ENCODE measurements at regions not wholly inside any gene's neighbourhood (a gene's known extent, or its start where the extent isn't known, plus 50 kb on each side); places are given as distances from the start of the nearest gene placed in this dataset.

DNA sequence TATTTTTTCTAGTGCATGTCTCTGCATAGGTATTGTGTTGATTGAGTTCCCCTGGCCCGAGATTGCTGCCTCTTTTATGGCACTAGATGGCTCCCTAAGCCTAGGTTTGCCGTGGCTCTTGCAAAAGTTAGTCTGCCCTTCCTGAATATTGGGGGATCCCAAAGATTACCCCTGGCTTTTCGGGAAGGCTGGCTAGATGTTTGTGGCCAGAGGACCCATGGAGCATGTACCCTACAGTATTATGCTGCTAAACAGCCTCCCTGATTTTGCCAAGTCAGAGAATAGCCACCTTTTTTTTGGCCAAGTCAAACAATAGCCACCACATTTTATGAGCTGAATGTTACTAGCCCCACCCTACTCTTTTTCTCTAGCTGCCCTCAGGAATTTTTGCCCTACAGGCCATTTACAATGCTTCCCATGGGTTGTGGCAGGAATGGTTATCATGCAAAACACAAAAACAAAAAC, 343.2 kb downstream of the OLFM3 start:
- H3K4me2 ChIP-seq (ENCODE audit: low read length) = no peak overlapping the region
- H3K9me2 ChIP-seq (replicated peaks; ENCODE audit: control insufficient read depth, low read length) = no peaks in the 10 kb centered on the region
- H3F3A ChIP-seq (ENCODE audit: control insufficient read depth, insufficient read depth) = no peaks in the 10 kb centered on the region
- H3K27ac ChIP-seq (ENCODE audit: low read depth, low read length) = no peak overlapping the region
- no peaks in the 10 kb centered on the region for H3K79me2 ChIP-seq (ENCODE audit: control insufficient read depth, low read length)
- no peaks in the 10 kb centered on the region for H3K4me1 ChIP-seq (ENCODE audit: control insufficient read depth, low read length)
- H3K4me3 ChIP-seq (ENCODE audit: low read length) = no peak overlapping the region
- H3K27me3 ChIP-seq (ENCODE audit: control insufficient read depth, low read length) = no peaks in the 10 kb centered on the region
- no peaks in the 10 kb centered on the region for H4K20me1 ChIP-seq (ENCODE audit: control insufficient read depth, insufficient read depth, low read depth, low read length)
- no peaks in the 10 kb centered on the region for H3K9me3 ChIP-seq (ENCODE audit: control insufficient read depth, insufficient read depth, low read length)
- TF ChIP-seq EZH2phosphoT487 (IDR thresholded peaks at IDR 0.05; ENCODE audit: borderline replicate concordance, low read length) = no peak
- TF ChIP-seq, protein P1, sequence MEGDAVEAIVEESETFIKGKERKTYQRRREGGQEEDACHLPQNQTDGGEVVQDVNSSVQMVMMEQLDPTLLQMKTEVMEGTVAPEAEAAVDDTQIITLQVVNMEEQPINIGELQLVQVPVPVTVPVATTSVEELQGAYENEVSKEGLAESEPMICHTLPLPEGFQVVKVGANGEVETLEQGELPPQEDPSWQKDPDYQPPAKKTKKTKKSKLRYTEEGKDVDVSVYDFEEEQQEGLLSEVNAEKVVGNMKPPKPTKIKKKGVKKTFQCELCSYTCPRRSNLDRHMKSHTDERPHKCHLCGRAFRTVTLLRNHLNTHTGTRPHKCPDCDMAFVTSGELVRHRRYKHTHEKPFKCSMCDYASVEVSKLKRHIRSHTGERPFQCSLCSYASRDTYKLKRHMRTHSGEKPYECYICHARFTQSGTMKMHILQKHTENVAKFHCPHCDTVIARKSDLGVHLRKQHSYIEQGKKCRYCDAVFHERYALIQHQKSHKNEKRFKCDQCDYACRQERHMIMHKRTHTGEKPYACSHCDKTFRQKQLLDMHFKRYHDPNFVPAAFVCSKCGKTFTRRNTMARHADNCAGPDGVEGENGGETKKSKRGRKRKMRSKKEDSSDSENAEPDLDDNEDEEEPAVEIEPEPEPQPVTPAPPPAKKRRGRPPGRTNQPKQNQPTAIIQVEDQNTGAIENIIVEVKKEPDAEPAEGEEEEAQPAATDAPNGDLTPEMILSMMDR (IDR thresholded peaks at IDR 0.05; ENCODE audit: low read depth, low read length, poor library complexity, severe bottlenecking) = peak; percentile 18
- H3K36me3 ChIP-seq (ENCODE audit: control insufficient read depth, low read length) = no peaks in the 10 kb centered on the region

DNA sequence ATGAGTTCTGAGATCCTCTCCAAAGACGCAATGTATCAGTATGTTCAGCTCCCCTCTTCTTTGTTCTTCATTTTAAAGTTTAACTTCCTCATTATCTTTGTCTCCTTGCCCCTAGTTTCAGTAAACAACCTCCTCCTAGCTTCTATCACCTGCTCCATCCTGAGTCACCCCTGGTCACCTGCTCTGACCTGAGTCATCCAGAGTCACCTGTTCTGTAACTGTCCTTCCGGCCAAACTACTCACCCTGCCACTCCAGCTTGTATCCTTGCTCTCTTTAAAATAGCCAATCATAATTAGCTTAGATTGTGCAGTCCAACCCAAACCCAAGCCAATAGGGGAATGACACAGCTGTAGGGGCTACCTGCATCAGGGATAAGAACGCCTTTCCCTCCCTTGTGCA, 332.0 kb downstream of the OLFM3 start:
- no peaks in the 10 kb centered on the region for H3K79me2 ChIP-seq (ENCODE audit: control insufficient read depth, low read length)
- no peaks in the 10 kb centered on the region for H3K9me2 ChIP-seq (replicated peaks; ENCODE audit: control insufficient read depth, low read length)
- H3K4me1 ChIP-seq (ENCODE audit: control insufficient read depth, low read length) = no peaks in the 10 kb centered on the region
- no peaks in the 10 kb centered on the region for H4K20me1 ChIP-seq (ENCODE audit: control insufficient read depth, insufficient read depth, low read depth, low read length)
- no peak overlapping the region for H3K27ac ChIP-seq (ENCODE audit: low read depth, low read length)
- TF ChIP-seq EZH2phosphoT487 (IDR thresholded peaks at IDR 0.05; ENCODE audit: borderline replicate concordance, low read length) = no peak
- TF ChIP-seq, protein P1 (IDR thresholded peaks at IDR 0.05; ENCODE audit: low read depth, low read length, poor library complexity, severe bottlenecking) = no peak
- H3K36me3 ChIP-seq (ENCODE audit: control insufficient read depth, low read length) = no peaks in the 10 kb centered on the region
- H3K4me2 ChIP-seq (ENCODE audit: low read length) = no peak overlapping the region
- no peak overlapping the region for H3K4me3 ChIP-seq (ENCODE audit: low read length)
- H3K27me3 ChIP-seq (ENCODE audit: control insufficient read depth, low read length) = no peaks in the 10 kb centered on the region
- H3F3A ChIP-seq (ENCODE audit: control insufficient read depth, insufficient read depth) = no peaks in the 10 kb centered on the region
- H3K9me3 ChIP-seq (ENCODE audit: control insufficient read depth, insufficient read depth, low read length) = no peaks in the 10 kb centered on the region

DNA sequence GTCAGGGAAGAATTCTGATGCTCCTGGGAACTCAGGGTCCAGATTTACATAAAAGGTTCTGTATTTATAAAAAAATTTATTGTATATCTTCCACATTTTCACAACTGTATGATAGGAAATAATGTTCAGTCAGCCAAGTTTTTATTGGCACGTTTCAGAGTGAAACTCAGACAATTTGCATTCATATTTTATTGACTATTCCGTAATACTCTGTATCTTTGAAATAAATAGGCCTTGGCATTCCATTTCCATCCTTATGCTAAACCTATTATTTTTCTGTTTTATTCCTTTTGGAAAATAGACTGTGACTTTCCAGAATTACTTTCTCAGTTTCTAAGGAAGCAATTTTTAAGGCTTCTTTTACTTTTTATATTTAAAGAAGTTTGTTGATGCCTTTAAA, 329.0 kb downstream of the OLFM3 start:
- Histone ChIP-seq H3K4me3 (ENCODE audit: low read length) (no peak overlapping the region), H3K9me2 (replicated peaks; ENCODE audit: control insufficient read depth, low read length) (no peaks in the 10 kb centered on the region), H3K4me1 (ENCODE audit: control insufficient read depth, low read length) (no peaks in the 10 kb centered on the region), H4K20me1 (ENCODE audit: control insufficient read depth, insufficient read depth, low read depth, low read length) (no peaks in the 10 kb centered on the region), H3K4me2 (ENCODE audit: low read length) (no peak overlapping the region), H3K36me3 (ENCODE audit: control insufficient read depth, low read length) (no peaks in the 10 kb centered on the region), H3K79me2 (ENCODE audit: control insufficient read depth, low read length) (no peaks in the 10 kb centered on the region), H3K27me3 (ENCODE audit: control insufficient read depth, low read length) (no peaks in the 10 kb centered on the region), H3K9me3 (ENCODE audit: control insufficient read depth, insufficient read depth, low read length) (no peaks in the 10 kb centered on the region), H3F3A (ENCODE audit: control insufficient read depth, insufficient read depth) (no peaks in the 10 kb centered on the region), H3K27ac (ENCODE audit: low read depth, low read length) (no peak overlapping the region)
- no peak for TF ChIP-seq EZH2phosphoT487 (IDR thresholded peaks at IDR 0.05; ENCODE audit: borderline replicate concordance, low read length)
- TF ChIP-seq, protein P1 (IDR thresholded peaks at IDR 0.05; ENCODE audit: low read depth, low read length, poor library complexity, severe bottlenecking) = no peak

Data from DOHH2 (cell line).